SK-N-SH (cell line): ENCODE measurements at regions not wholly inside any gene's neighbourhood (a gene's known extent, or its start where the extent isn't known, plus 50 kb on each side); places are given as distances from the start of the nearest gene placed in this dataset.

Experiments used
- CTCF ChIA-PET: fragments of 300-600, 350-600 bp; formaldehyde crosslinking; extraction: SDS; loops from one replicate; lab custom pipeline; 2021; lab: Yijun Ruan, JAX
- POLR2A ChIA-PET: fragments of 350-600 bp; sonication (Branson Sonifier 250); formaldehyde crosslinking; extraction: SDS; loops from one replicate; lab custom pipeline; 2020; ENCODE audit warnings: antibody characterized with exemption, inconsistent platforms; lab: Yijun Ruan, JAX
- DNase-seq: peaks from one replicate; pipeline ENCODE4 v3.0.0; 2012
- H2AFZ ChIP-seq: fragments of 200-600 bp; sonication (generic); 2 replicates; pipeline ENCODE4 v1.8.1; 2016; ENCODE audit warnings: antibody characterized with exemption, mild to moderate bottlenecking, low read depth
- H3F3A ChIP-seq: fragments of 200-600 bp; sonication (generic); replicated peaks from 2 replicates; pipeline ENCODE3; 2016; ENCODE audit warnings: antibody characterized with exemption, mild to moderate bottlenecking; ENCODE audit not compliant: insufficient read depth
- H3K27ac ChIP-seq, 2 experiments: fragments of 200-500 bp in 1 of 2; fragments of 200-600 bp in 1 of 2; sonication (Bioruptor generic) in 1 of 2; sonication (generic), shearing (Covaris generic) in 1 of 2; 2 replicates each; pipeline versions ENCODE4 v1.5.1 to v1.6.1; 2014 to 2016; ENCODE audit warnings: low read depth in 2 of 2, inconsistent platforms in 1 of 2, low read length in 1 of 2, mild to moderate bottlenecking in 1 of 2, mixed read lengths in 1 of 2
- H3K27me3 ChIP-seq: fragments of 200-600 bp; sonication (generic), shearing (Covaris generic); 2 replicates; pipeline ENCODE4 v1.6.1; 2016; ENCODE audit warnings: mixed run types; ENCODE audit not compliant: insufficient read depth
- H3K36me3 ChIP-seq, 2 experiments: fragments of 200-500 bp in 1 of 2; fragments of 200-600 bp in 1 of 2; sonication (Bioruptor generic) in 1 of 2; sonication (generic) in 1 of 2; replicated peaks in 1 of 2; 2 replicates each; pipeline versions ENCODE3 to v1.5.1; 2014 to 2016; ENCODE audit warnings: low read length in 1 of 2, mild to moderate bottlenecking in 1 of 2; ENCODE audit not compliant: insufficient read depth in 2 of 2, control insufficient read depth in 1 of 2
- H3K4me1 ChIP-seq, 2 experiments: fragments of 200-500 bp in 1 of 2; fragments of 200-600 bp in 1 of 2; sonication (Bioruptor generic) in 1 of 2; sonication (generic), shearing (Covaris generic) in 1 of 2; 2 replicates each; pipeline versions ENCODE4 v1.5.1 to v1.6.1; 2014 to 2016; ENCODE audit warnings: low read depth in 1 of 2, low read length in 1 of 2, mixed run types in 1 of 2; ENCODE audit not compliant: insufficient read depth in 2 of 2, control insufficient read depth in 1 of 2
- H3K4me2 ChIP-seq: fragments of 200-600 bp; sonication (generic), shearing (Covaris generic); 2 replicates; pipeline ENCODE4 v1.6.1; 2017; ENCODE audit warnings: mixed run types
- H3K4me3 ChIP-seq, 2 experiments: fragments of 200-500 bp in 1 of 2; fragments of 200-600 bp in 1 of 2; sonication (Bioruptor generic) in 1 of 2; sonication (generic), shearing (Covaris generic) in 1 of 2; 2 replicates each; pipeline versions ENCODE4 v1.5.1 to v1.8.1; 2014 to 2016; ENCODE audit warnings: low read depth in 2 of 2, inconsistent platforms in 1 of 2, low read length in 1 of 2, mild to moderate bottlenecking in 1 of 2, mixed read lengths in 1 of 2, moderate library complexity in 1 of 2
- H3K79me2 ChIP-seq: fragments of 200-600 bp; sonication (generic); 2 replicates; pipeline ENCODE4 v1.8.1; 2017; ENCODE audit warnings: mild to moderate bottlenecking; ENCODE audit not compliant: insufficient read depth
- H3K9ac ChIP-seq: fragments of 200-600 bp; sonication (generic); 2 replicates; pipeline ENCODE4 v1.6.1; 2017; ENCODE audit warnings: mixed run types
- H3K9me2 ChIP-seq: fragments of 200-600 bp; sonication (generic); 2 replicates; pipeline ENCODE4 v1.6.1; 2017; ENCODE audit warnings: mixed run types
- H3K9me3 ChIP-seq: fragments of 200-600 bp; sonication (generic); 2 replicates; pipeline ENCODE4 v1.6.1; 2017; ENCODE audit warnings: mixed run types, mild to moderate bottlenecking, moderate library complexity
- H4K20me1 ChIP-seq: fragments of 200-600 bp; sonication (generic); 2 replicates; pipeline ENCODE4 v1.6.1; 2017; ENCODE audit warnings: mild to moderate bottlenecking, mixed run types; ENCODE audit not compliant: insufficient read depth
- CHD2 ChIP-seq: fragments of 150-350 bp; IDR thresholded peaks from 2 replicates; pipeline ENCODE4 v1.6.1; 2018; ENCODE audit warnings: low read length; ENCODE audit not compliant: partially characterized antibody
- CTCF ChIP-seq: fragments of 200-600 bp; sonication (generic); IDR thresholded peaks from 2 replicates; pipeline ENCODE4 v1.6.1; 2017; ENCODE audit warnings: antibody characterized with exemption, mild to moderate bottlenecking, moderate library complexity
- ELF1 ChIP-seq: IDR thresholded peaks from 2 replicates; pipeline ENCODE4 v1.4.0; 2012
- EZH2phosphoT487 ChIP-seq: fragments of 200-600 bp; sonication (generic); IDR thresholded peaks from 2 replicates; pipeline ENCODE4 v1.6.1; 2017; ENCODE audit warnings: low read depth, mixed run types, mild to moderate bottlenecking, antibody characterized with exemption, moderate library complexity, borderline replicate concordance
- FOSL2 ChIP-seq: IDR thresholded peaks from 2 replicates; pipeline ENCODE4 v1.4.0; 2012; ENCODE audit warnings: low read depth, mild to moderate bottlenecking, moderate library complexity, borderline replicate concordance
- FOXJ3 ChIP-seq: sonication (generic); formaldehyde crosslinking; IDR thresholded peaks from 2 replicates; pipeline ENCODE4 v1.5.1; 2020; ENCODE audit warnings: mild to moderate bottlenecking, missing genetic modification reagents
- FOXM1 ChIP-seq: IDR thresholded peaks from 2 replicates; pipeline ENCODE4 v1.4.0; 2012; ENCODE audit warnings: low read depth, mild to moderate bottlenecking
- GABPA ChIP-seq: IDR thresholded peaks from 2 replicates; pipeline ENCODE4 v1.4.0; 2012; ENCODE audit warnings: low read depth, mild to moderate bottlenecking
- MEF2A ChIP-seq: IDR thresholded peaks from 2 replicates; pipeline ENCODE4 v1.4.0; 2012; ENCODE audit warnings: low read depth, borderline replicate concordance
- NRF1 ChIP-seq: IDR thresholded peaks from 2 replicates; pipeline ENCODE4 v1.6.1; 2012; ENCODE audit warnings: low read depth, mild to moderate bottlenecking, low read length
- RAD21 ChIP-seq: IDR thresholded peaks from 2 replicates; pipeline ENCODE4 v1.6.1; 2012; ENCODE audit warnings: mild to moderate bottlenecking, low read length
- REST ChIP-seq: IDR thresholded peaks from 2 replicates; pipeline ENCODE4 v1.6.1; 2012; ENCODE audit warnings: mild to moderate bottlenecking, low read depth, low read length, moderate library complexity
- RXRA ChIP-seq: IDR thresholded peaks from 2 replicates; pipeline ENCODE4 v1.4.0; 2012; ENCODE audit warnings: low read depth, mild to moderate bottlenecking, borderline replicate concordance
- SMC3 ChIP-seq: IDR thresholded peaks from 2 replicates; pipeline ENCODE4 v1.6.1; 2012; ENCODE audit warnings: low read depth, low read length, improper control_type of control experiment
- TCF12 ChIP-seq: IDR thresholded peaks from 2 replicates; pipeline ENCODE4 v1.4.0; 2012
- TEAD4 ChIP-seq: IDR thresholded peaks from 2 replicates; pipeline ENCODE4 v1.4.0; 2012; ENCODE audit warnings: mild to moderate bottlenecking, borderline replicate concordance; ENCODE audit not compliant: insufficient read depth
- ZBTB33 ChIP-seq: IDR thresholded peaks from 2 replicates; pipeline ENCODE4 v1.4.0; 2012; ENCODE audit warnings: low read depth, borderline replicate concordance
- TF ChIP-seq, protein P1 (sequence below): IDR thresholded peaks from 2 replicates; pipeline ENCODE4 v1.4.0; 2012; ENCODE audit warnings: low read depth

DNA sequence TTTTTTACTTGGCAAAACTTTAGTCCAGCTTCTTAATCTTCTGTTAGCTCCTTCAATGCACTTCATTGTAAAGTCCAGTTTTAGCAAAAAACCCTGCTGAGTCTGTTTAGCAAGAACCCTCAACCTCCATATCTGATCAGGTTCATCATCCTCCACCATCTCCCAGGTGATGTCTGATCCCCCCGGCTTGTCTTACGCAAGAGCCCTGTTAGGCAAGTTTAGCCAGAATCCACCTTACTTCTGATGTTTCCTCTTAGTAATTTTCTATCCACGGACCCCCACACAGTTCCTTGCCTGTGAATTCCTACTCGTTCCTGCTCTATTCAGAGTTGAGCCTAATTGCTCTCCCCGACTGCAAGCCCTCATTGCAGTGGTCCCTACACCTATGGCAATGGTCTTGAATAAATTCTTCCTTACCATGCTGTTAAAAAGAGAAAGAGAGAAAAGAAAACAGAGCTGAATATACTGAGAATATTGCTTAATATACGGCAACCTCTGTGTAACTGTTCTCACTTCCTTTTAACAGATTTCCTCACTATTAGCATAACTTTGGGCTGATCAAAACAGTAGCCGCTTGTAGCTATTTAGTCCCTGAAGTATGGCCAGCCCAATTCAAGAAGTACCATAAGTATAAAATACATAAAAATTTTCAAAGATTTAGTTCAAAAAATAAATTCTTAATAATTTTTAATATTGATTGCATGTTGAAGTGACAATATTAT is 78.7 kb upstream of the MME start (continued):
- TF ChIP-seq MEF2A = no peak
- TF ChIP-seq FOXJ3 = no peak
- no peak for TF ChIP-seq SMC3
- no peak for TF ChIP-seq NRF1
- no peak for TF ChIP-seq ZBTB33
- TF ChIP-seq TCF12 = no peak
- TF ChIP-seq, all 33 proteins: peak for 0

GRCh38 chr3:154992655-154993054 is 87.5 kb upstream of the MME start:
- no peaks in the 10 kb centered on the region for H3K27me3 ChIP-seq
- peaks cover 3% of the 10 kb centered on the region for H3F3A ChIP-seq
- no peak for TF ChIP-seq CHD2
- TF ChIP-seq FOSL2 = no peak
- no peak for TF ChIP-seq GABPA
- no peak for TF ChIP-seq FOXM1
- TF ChIP-seq RAD21 = no peak
- TF ChIP-seq TEAD4 = no peak
- no peak for TF ChIP-seq RXRA
- TF ChIP-seq EZH2phosphoT487 = no peak
- no peak for TF ChIP-seq REST
- no peak for TF ChIP-seq CTCF
- TF ChIP-seq, protein P1, sequence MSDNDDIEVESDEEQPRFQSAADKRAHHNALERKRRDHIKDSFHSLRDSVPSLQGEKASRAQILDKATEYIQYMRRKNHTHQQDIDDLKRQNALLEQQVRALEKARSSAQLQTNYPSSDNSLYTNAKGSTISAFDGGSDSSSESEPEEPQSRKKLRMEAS = no peak
- no peak for TF ChIP-seq ELF1
- TF ChIP-seq, all 33 proteins: peak for 0
- H3K79me2 ChIP-seq = no peaks in the 10 kb centered on the region
- ChIA-PET POLR2A (no interaction called here), CTCF (no interaction called here)
- no peak overlapping the region for H3K9ac ChIP-seq
- no peaks in the 10 kb centered on the region for H3K36me3 ChIP-seq
- H3K9me2 ChIP-seq = no peaks in the 10 kb centered on the region
- no peak overlapping the region for H3K27ac ChIP-seq
- H3K4me2 ChIP-seq = no peak overlapping the region
- no peak overlapping the region for H3K4me3 ChIP-seq
- 0 out of 2 replicates have a peak, but pooled peaks cover 3% of the 10 kb centered on the region for H3K9me3 ChIP-seq
- H2AFZ ChIP-seq = no peak overlapping the region
- DNase-seq = no peak
- H3K4me1 ChIP-seq = no peaks in the 10 kb centered on the region
- H4K20me1 ChIP-seq = no peaks in the 10 kb centered on the region
